ENCODE measurements at regions not wholly inside any gene's neighbourhood (a gene's known extent, or its start where the extent isn't known, plus 50 kb on each side); places are given as distances from the start of the nearest gene placed in this dataset.

DNA sequence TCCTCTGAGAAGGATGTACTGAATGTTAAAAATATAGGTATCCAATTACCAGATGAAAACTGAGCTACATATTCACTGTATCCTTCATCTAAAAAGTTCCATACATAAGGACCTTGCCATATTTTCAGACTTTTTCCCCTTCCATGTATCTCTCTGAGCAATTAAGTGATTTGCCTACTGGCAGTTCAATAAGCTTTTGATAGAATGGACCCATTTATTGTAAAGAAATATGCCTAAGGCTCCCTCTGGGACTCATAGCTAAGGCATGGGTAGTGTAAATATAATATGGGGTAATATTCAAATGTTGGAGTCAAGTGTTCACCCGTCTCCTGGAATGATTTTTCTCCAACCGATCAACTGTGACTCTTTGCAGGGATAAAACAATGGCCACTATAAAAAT lies 135.4 kb upstream of the FSHR start:
- TF ChIP-seq, protein P1, sequence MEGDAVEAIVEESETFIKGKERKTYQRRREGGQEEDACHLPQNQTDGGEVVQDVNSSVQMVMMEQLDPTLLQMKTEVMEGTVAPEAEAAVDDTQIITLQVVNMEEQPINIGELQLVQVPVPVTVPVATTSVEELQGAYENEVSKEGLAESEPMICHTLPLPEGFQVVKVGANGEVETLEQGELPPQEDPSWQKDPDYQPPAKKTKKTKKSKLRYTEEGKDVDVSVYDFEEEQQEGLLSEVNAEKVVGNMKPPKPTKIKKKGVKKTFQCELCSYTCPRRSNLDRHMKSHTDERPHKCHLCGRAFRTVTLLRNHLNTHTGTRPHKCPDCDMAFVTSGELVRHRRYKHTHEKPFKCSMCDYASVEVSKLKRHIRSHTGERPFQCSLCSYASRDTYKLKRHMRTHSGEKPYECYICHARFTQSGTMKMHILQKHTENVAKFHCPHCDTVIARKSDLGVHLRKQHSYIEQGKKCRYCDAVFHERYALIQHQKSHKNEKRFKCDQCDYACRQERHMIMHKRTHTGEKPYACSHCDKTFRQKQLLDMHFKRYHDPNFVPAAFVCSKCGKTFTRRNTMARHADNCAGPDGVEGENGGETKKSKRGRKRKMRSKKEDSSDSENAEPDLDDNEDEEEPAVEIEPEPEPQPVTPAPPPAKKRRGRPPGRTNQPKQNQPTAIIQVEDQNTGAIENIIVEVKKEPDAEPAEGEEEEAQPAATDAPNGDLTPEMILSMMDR (IDR thresholded peaks at IDR 0.05) = no peak
- TF ChIP-seq, protein P2, sequence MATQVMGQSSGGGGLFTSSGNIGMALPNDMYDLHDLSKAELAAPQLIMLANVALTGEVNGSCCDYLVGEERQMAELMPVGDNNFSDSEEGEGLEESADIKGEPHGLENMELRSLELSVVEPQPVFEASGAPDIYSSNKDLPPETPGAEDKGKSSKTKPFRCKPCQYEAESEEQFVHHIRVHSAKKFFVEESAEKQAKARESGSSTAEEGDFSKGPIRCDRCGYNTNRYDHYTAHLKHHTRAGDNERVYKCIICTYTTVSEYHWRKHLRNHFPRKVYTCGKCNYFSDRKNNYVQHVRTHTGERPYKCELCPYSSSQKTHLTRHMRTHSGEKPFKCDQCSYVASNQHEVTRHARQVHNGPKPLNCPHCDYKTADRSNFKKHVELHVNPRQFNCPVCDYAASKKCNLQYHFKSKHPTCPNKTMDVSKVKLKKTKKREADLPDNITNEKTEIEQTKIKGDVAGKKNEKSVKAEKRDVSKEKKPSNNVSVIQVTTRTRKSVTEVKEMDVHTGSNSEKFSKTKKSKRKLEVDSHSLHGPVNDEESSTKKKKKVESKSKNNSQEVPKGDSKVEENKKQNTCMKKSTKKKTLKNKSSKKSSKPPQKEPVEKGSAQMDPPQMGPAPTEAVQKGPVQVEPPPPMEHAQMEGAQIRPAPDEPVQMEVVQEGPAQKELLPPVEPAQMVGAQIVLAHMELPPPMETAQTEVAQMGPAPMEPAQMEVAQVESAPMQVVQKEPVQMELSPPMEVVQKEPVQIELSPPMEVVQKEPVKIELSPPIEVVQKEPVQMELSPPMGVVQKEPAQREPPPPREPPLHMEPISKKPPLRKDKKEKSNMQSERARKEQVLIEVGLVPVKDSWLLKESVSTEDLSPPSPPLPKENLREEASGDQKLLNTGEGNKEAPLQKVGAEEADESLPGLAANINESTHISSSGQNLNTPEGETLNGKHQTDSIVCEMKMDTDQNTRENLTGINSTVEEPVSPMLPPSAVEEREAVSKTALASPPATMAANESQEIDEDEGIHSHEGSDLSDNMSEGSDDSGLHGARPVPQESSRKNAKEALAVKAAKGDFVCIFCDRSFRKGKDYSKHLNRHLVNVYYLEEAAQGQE (IDR thresholded peaks at IDR 0.05; ENCODE audit: low read depth, low read length) = no peak
- TF ChIP-seq EZH2phosphoT487 (IDR thresholded peaks at IDR 0.05; ENCODE audit: borderline replicate concordance, low read depth) (no peak), POLR2AphosphoS5 (IDR thresholded peaks at IDR 0.05; ENCODE audit: low read depth, low read length) (no peak), YY1 (IDR thresholded peaks at IDR 0.05; ENCODE audit: low read depth) (no peak), EP300 (IDR thresholded peaks at IDR 0.05; ENCODE audit: borderline replicate concordance in 1 of 2, low read depth in 1 of 2, low read length in 1 of 2) (no peak), TEAD4 (IDR thresholded peaks at IDR 0.05; ENCODE audit: borderline replicate concordance, insufficient read depth) (no peak)

Data from SK-N-SH (cell line).